Testis (tissue), 2 donors: ENCODE measurements at regions not wholly inside any gene's neighbourhood (a gene's known extent, or its start where the extent isn't known, plus 50 kb on each side); places are given as distances from the start of the nearest gene placed in this dataset.
"Not testable (repeated sequence)": the region's sequence is repeated elsewhere in the genome, so short reads cannot be mapped to it uniquely, and the experiment has no call there.

ENCODE experiments used
- DNase-seq: peaks from one replicate; pipeline ENCODE4 v3.0.0-alpha.2; 2019
- H3K27ac ChIP-seq, 2 donors: fragments of 200-600 bp; sonication (generic); one replicate each; pipeline ENCODE4 v1.5.1; 2019
- H3K27me3 ChIP-seq: fragments of 200-600 bp; sonication (generic); one replicate; pipeline ENCODE4 v1.5.1; 2019
- H3K36me3 ChIP-seq: fragments of 200-600 bp; sonication (generic); one replicate; pipeline ENCODE4 v1.5.1; 2017; ENCODE audit warnings: low read depth; ENCODE audit errors: missing control alignments
- H3K4me1 ChIP-seq: fragments of 200-600 bp; sonication (generic); one replicate; pipeline ENCODE4 v1.5.1; 2019
- H3K4me3 ChIP-seq, 2 donors: fragments of 200-600 bp; sonication (generic); one replicate each; pipeline ENCODE4 v1.5.1; 2017 to 2019
- H3K9me3 ChIP-seq: fragments of 200-600 bp; sonication (generic); one replicate; pipeline ENCODE4 v1.5.1; 2017
- CTCF ChIP-seq, 3 experiments: fragments of 450-650 bp in 2 of 3; fragments of 200-600 bp in 1 of 3; sonication (generic) in 1 of 3; IDR thresholded peaks; one replicate each; pipeline ENCODE4 v1.5.1; 2016 to 2019; ENCODE audit warnings: antibody characterized with exemption in 3 of 3, mild to moderate bottlenecking in 2 of 3, moderate library complexity in 1 of 3
- POLR2A ChIP-seq: fragments of 450-650 bp; IDR thresholded peaks from one replicate; pipeline ENCODE4 v1.6.1; 2017; ENCODE audit warnings: antibody characterized with exemption, mild to moderate bottlenecking, moderate library complexity
- WGBS, 2 donors: methylation state at CpG; one replicate each; pipeline ENCODE4 v1.1.5; 2018; 5-methylcytosine and 5-hydroxymethylcytosine counted together
- intact Hi-C: fragments of 100-400 bp; cut with DNase I; formaldehyde crosslinking; loops from one replicate; pipeline ENCODE4 v1.15.1; 2023; ENCODE audit warnings: low total_unique reads

GRCh38 chr7:69243016-69243415, 355.3 kb upstream of the AUTS2 start:
- Histone ChIP-seq H3K4me3 (no peak overlapping the region), H3K27me3 (no peaks in the 10 kb centered on the region), H3K27ac (no peak overlapping the region), H3K4me1 (no peaks in the 10 kb centered on the region), H3K36me3 (no peaks in the 10 kb centered on the region), H3K9me3 (no peaks in the 10 kb centered on the region)
- no peak for DNase-seq
- no peak for TF ChIP-seq CTCF (IDR thresholded peaks at IDR 0.05)
- TF ChIP-seq POLR2A, result no peak
- WGBS, 2 donors, result 72 to 75% methylated on average over 1 of the region's 1 CpG
- intact Hi-C loops, result no loop called here

GRCh38 chr7:69244701-69245100, 353.6 kb upstream of the AUTS2 start:
- WGBS, 2 donors, result 89 to 100% methylated on average over 2 of the region's 2 CpGs
- DNase-seq, result no peak
- no peaks in the 10 kb centered on the region for H3K27me3 ChIP-seq
- no peaks in the 10 kb centered on the region for H3K9me3 ChIP-seq
- intact Hi-C loops, result no loop called here
- TF ChIP-seq POLR2A (no peak), CTCF (IDR thresholded peaks at IDR 0.05) (no peak)
- H3K4me1 ChIP-seq, result no peaks in the 10 kb centered on the region
- no peak overlapping the region for H3K4me3 ChIP-seq
- no peaks in the 10 kb centered on the region for H3K36me3 ChIP-seq
- H3K27ac ChIP-seq, result no peak overlapping the region

GRCh38 chr7:69245646-69246045, 352.6 kb upstream of the AUTS2 start:
- H3K27ac ChIP-seq, result no peak overlapping the region
- H3K27me3 ChIP-seq, result no peaks in the 10 kb centered on the region
- WGBS, 2 donors, result 67 to 68% methylated on average over 2 of the region's 2 CpGs
- no peak overlapping the region for H3K4me3 ChIP-seq
- H3K9me3 ChIP-seq, result no peaks in the 10 kb centered on the region
- no peak for DNase-seq
- H3K4me1 ChIP-seq, result no peaks in the 10 kb centered on the region
- H3K36me3 ChIP-seq, result no peaks in the 10 kb centered on the region
- TF ChIP-seq POLR2A, result no peak
- intact Hi-C loops, result no loop called here

- H3K27me3 ChIP-seq, result no peaks in the 10 kb centered on the region
- H3K27ac ChIP-seq, result no peak overlapping the region
- peak; percentile 28 for DNase-seq
- H3K9me3 ChIP-seq, result no peaks in the 10 kb centered on the region
- no peaks in the 10 kb centered on the region for H3K36me3 ChIP-seq
- H3K4me3 ChIP-seq, result no peak overlapping the region
- WGBS, 2 donors, result 92 to 95% methylated on average over 2 to 3 of the region's 3 CpGs
- TF ChIP-seq CTCF (IDR thresholded peaks at IDR 0.05) (no peak), POLR2A (no peak)
- intact Hi-C loops, result no loop called here
- no peaks in the 10 kb centered on the region for H3K4me1 ChIP-seq
These were observed 351.5 kb upstream of the AUTS2 start for GRCh38 chr7:69246758-69247157.

GRCh38 chr7:69248382-69248828, 349.9 kb upstream of the AUTS2 start:
- H3K9me3 ChIP-seq, H3K4me1 ChIP-seq, H3K27ac ChIP-seq, DNase-seq, intact Hi-C loops, H3K27me3 ChIP-seq, H3K4me3 ChIP-seq, H3K36me3 ChIP-seq: not testable (repeated sequence)
- WGBS, 2 donors, result 86 to 90% methylated on average over 2 of the region's 2 CpGs

- Histone ChIP-seq H3K27ac (no peak overlapping the region), H3K27me3 (no peaks in the 10 kb centered on the region), H3K36me3 (no peaks in the 10 kb centered on the region), H3K9me3 (no peaks in the 10 kb centered on the region), H3K4me1 (no peaks in the 10 kb centered on the region), H3K4me3 (no peak overlapping the region)
- intact Hi-C loops, result no loop called here
- WGBS, 2 donors, result 93 to 95% methylated on average over 5 of the region's 5 CpGs
- DNase-seq, result no peak
- no peak for TF ChIP-seq POLR2A
- TF ChIP-seq CTCF (IDR thresholded peaks at IDR 0.05), result no peak
These were observed 347.3 kb upstream of the AUTS2 start for GRCh38 chr7:69250958-69251357.
